PC-3 (cell line): ENCODE measurements at regions not wholly inside any gene's neighbourhood (a gene's known extent, or its start where the extent isn't known, plus 50 kb on each side); places are given as distances from the start of the nearest gene placed in this dataset.

Experiments used
- ATAC-seq: fragments of 200-7000 bp; cut with Tn5 transposase; 2 replicates; pipeline ENCODE4 v1.9.1; 2020; ENCODE audit warnings: mild to moderate bottlenecking, moderate library complexity
- BruUV-seq: library from RNA; stranded (reverse); fragments of 400-500 nt; replicated peaks from 2 replicates; lab custom pipeline; 2021; lab: Mats Ljungman, UMichigan
- CTCF ChIA-PET: fragments of 300-600 bp; sonication (Branson Sonifier 250); formaldehyde crosslinking; loops from one replicate; lab custom pipeline; 2022; ENCODE audit warnings: antibody characterized with exemption; lab: Charles Lee
- POLR2A ChIA-PET: fragments of 300-600 bp; sonication (Branson Sonifier 250); formaldehyde crosslinking; loops from one replicate; lab custom pipeline; 2022; ENCODE audit warnings: antibody characterized with exemption; ENCODE audit not compliant: unreplicated experiment; lab: Charles Lee
- DNase-seq: peaks from one replicate; pipeline ENCODE4 v3.0.0-alpha.2; 2015
- H2AFZ ChIP-seq: fragments of 300-600 bp; sonication (generic); 2 replicates; pipeline ENCODE4 v1.6.0; 2016; ENCODE audit warnings: antibody characterized with exemption, low read length
- H3F3A ChIP-seq: fragments of 300-600 bp; sonication (generic); one replicate; pipeline ENCODE4 v1.6.0; 2017; ENCODE audit warnings: antibody characterized with exemption, low read length, control low read depth, mild to moderate bottlenecking; ENCODE audit not compliant: unreplicated experiment
- H3K27ac ChIP-seq: fragments of 300-600 bp; sonication (generic); 2 replicates; pipeline ENCODE4 v1.5.1; 2016; ENCODE audit warnings: mild to moderate bottlenecking, low read length
- H3K27me3 ChIP-seq: fragments of 300-600 bp; sonication (generic); 2 replicates; pipeline ENCODE4 v1.6.1; 2016; ENCODE audit warnings: low read length, mixed read lengths
- H3K36me3 ChIP-seq: fragments of 300-600 bp; sonication (generic); 2 replicates; pipeline ENCODE4 v1.6.1; 2016; ENCODE audit warnings: low read depth, mixed run types, low read length, mixed read lengths
- H3K4me1 ChIP-seq: fragments of 300-600 bp; sonication (generic); 2 replicates; pipeline ENCODE4 v1.5.1; 2016; ENCODE audit warnings: low read length; ENCODE audit not compliant: insufficient read depth
- H3K4me2 ChIP-seq: fragments of 300-600 bp; sonication (generic); 2 replicates; pipeline ENCODE4 v1.6.0; 2016; ENCODE audit warnings: low read length
- H3K4me3 ChIP-seq: fragments of 300-600 bp; sonication (generic); 2 replicates; pipeline ENCODE4 v1.5.1; 2016; ENCODE audit warnings: mild to moderate bottlenecking, low read length, mixed read lengths
- H3K79me2 ChIP-seq: fragments of 300-600 bp; sonication (generic); 2 replicates; pipeline ENCODE4 v1.6.1; 2017; ENCODE audit warnings: low read length, mixed read lengths
- H3K9ac ChIP-seq: fragments of 300-600 bp; sonication (generic); 2 replicates; pipeline ENCODE4 v1.6.0; 2016; ENCODE audit warnings: mild to moderate bottlenecking, low read length
- H3K9me2 ChIP-seq: fragments of 300-600 bp; sonication (generic); replicated peaks from 2 replicates; pipeline ENCODE4 v1.6.1; 2016; ENCODE audit warnings: mixed run types, low read length, mixed read lengths
- H3K9me3 ChIP-seq: fragments of 300-600 bp; sonication (generic); 2 replicates; pipeline ENCODE4 v1.6.1; 2016; ENCODE audit warnings: low read length, mixed read lengths
- H4K20me1 ChIP-seq: fragments of 300-600 bp; sonication (generic); 2 replicates; pipeline ENCODE4 v1.6.1; 2016; ENCODE audit warnings: low read length, mixed read lengths
- CTCF ChIP-seq: fragments of 300-600 bp; sonication (generic); conservative IDR thresholded peaks from 2 replicates; pipeline ENCODE4 v1.5.1; 2017; ENCODE audit warnings: antibody characterized with exemption, low read depth, mild to moderate bottlenecking, low read length
- EZH2 ChIP-seq: fragments of 300-600 bp; sonication (generic); IDR thresholded peaks from one replicate; pipeline ENCODE4 v1.6.1; 2017; ENCODE audit warnings: antibody characterized with exemption, mild to moderate bottlenecking, low read length; ENCODE audit not compliant: unreplicated experiment
- EZH2phosphoT487 ChIP-seq: fragments of 300-600 bp; sonication (generic); IDR thresholded peaks from 2 replicates; pipeline ENCODE4 v1.6.1; 2018; ENCODE audit warnings: mild to moderate bottlenecking, antibody characterized with exemption, low read length, borderline replicate concordance
- intact Hi-C: fragments of 100-400 bp; cut with micrococcal nuclease; formaldehyde crosslinking; loops from 2 replicates; pipeline ENCODE4 v1.9.0; 2023

DNA sequence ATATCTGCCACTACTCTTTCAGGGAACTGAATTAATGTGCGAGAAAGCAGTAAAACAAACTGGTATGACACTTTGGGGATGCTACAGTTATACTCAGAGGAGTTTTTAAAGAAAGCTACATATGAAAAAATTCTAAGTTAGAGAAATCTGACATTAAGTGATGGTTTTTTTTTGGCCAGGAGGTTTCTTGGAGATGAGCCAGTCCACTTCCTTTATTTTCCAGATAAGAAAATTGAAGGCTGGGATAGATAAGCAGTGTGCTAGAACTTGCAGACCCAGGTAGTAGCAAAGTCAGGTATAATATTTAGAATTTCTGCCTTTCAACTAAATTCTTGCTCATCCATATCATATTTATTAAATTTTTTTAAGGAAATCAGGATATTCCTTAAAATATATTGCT is 106.8 kb downstream of the FAT4 start:
- H3F3A ChIP-seq: no peaks in the 10 kb centered on the region
- CTCF ChIA-PET: interaction anchor here (0.5 kb wide), 1 partner anchor 9 kb away, joined by 4 read pairs; no protein-coding TSS in a partner anchor
- no peak overlapping the region for H3K4me2 ChIP-seq
- ATAC-seq (no peak), DNase-seq (no peak)
- no peaks in the 10 kb centered on the region for H3K9me3 ChIP-seq
- no peaks in the 10 kb centered on the region for H3K36me3 ChIP-seq
- no peaks in the 10 kb centered on the region for H3K9me2 ChIP-seq
- H4K20me1 ChIP-seq: no peaks in the 10 kb centered on the region
- H3K79me2 ChIP-seq: no peaks in the 10 kb centered on the region
- intact Hi-C loops: no loop called here
- POLR2A ChIA-PET: no interaction called here
- H2AFZ ChIP-seq: no peak overlapping the region
- H3K4me1 ChIP-seq: no peaks in the 10 kb centered on the region
- no peaks in the 10 kb centered on the region for H3K27me3 ChIP-seq
- H3K4me3 ChIP-seq: no peak overlapping the region
- no peak for TF ChIP-seq EZH2
- no peak for TF ChIP-seq CTCF
- no peak for TF ChIP-seq EZH2phosphoT487
- H3K27ac ChIP-seq: no peak overlapping the region
- BruUV-seq: no TSS peak
- no peak overlapping the region for H3K9ac ChIP-seq

GRCh38 chr4:125423124-125423523 is 108.4 kb downstream of the FAT4 start:
- no peaks in the 10 kb centered on the region for H3K79me2 ChIP-seq
- CTCF ChIA-PET: no interaction called here
- no peaks in the 10 kb centered on the region for H3K9me2 ChIP-seq
- ATAC-seq (no peak), DNase-seq (no peak)
- H3K4me2 ChIP-seq: no peak overlapping the region
- intact Hi-C loops: no loop called here
- H3K27ac ChIP-seq: no peak overlapping the region
- H3K4me1 ChIP-seq: no peaks in the 10 kb centered on the region
- H3F3A ChIP-seq: no peaks in the 10 kb centered on the region
- H3K9me3 ChIP-seq: no peaks in the 10 kb centered on the region
- no peak for TF ChIP-seq EZH2
- TF ChIP-seq EZH2phosphoT487: no peak
- no peak for TF ChIP-seq CTCF
- H3K36me3 ChIP-seq: no peaks in the 10 kb centered on the region
- H2AFZ ChIP-seq: no peak overlapping the region
- H4K20me1 ChIP-seq: no peaks in the 10 kb centered on the region
- H3K27me3 ChIP-seq: no peaks in the 10 kb centered on the region
- BruUV-seq: no TSS peak
- no peak overlapping the region for H3K9ac ChIP-seq
- no peak overlapping the region for H3K4me3 ChIP-seq
- POLR2A ChIA-PET: no interaction called here

- ATAC-seq: no peak
- H3K4me1 ChIP-seq: no peaks in the 10 kb centered on the region
- no peaks in the 10 kb centered on the region for H3K9me2 ChIP-seq
- CTCF ChIA-PET: no interaction called here
- TF ChIP-seq EZH2phosphoT487 (no peak), EZH2 (no peak)
- H3K36me3 ChIP-seq: no peaks in the 10 kb centered on the region
- intact Hi-C loops: no loop called here
- no peaks in the 10 kb centered on the region for H3K9me3 ChIP-seq
- no peak for DNase-seq
- H3K79me2 ChIP-seq: no peaks in the 10 kb centered on the region
- no peak overlapping the region for H3K4me2 ChIP-seq
- no TSS peak for BruUV-seq
- H3K27me3 ChIP-seq: no peaks in the 10 kb centered on the region
- no peaks in the 10 kb centered on the region for H3F3A ChIP-seq
- POLR2A ChIA-PET: no interaction called here
- H3K9ac ChIP-seq: no peak overlapping the region
- no peak overlapping the region for H3K4me3 ChIP-seq
- no peak overlapping the region for H2AFZ ChIP-seq
- no peaks in the 10 kb centered on the region for H4K20me1 ChIP-seq
- no peak overlapping the region for H3K27ac ChIP-seq
Measured at GRCh38 chr4:125428832-125429231, 114.1 kb downstream of the FAT4 start.
